ENCODE measurements at regions not wholly inside any gene's neighbourhood (a gene's known extent, or its start where the extent isn't known, plus 50 kb on each side); places are given as distances from the start of the nearest gene placed in this dataset.

GRCh38 chrX:68922013-68922412 lies 93.2 kb downstream of the EFNB1 start:
- TF ChIP-seq CTCF (IDR thresholded peaks at IDR 0.05): no peak
- TF ChIP-seq POLR2A (IDR thresholded peaks at IDR 0.05): no peak

Measured in stomach (tissue), 4 donors.